ENCODE measurements at regions not wholly inside any gene's neighbourhood (a gene's known extent, or its start where the extent isn't known, plus 50 kb on each side); places are given as distances from the start of the nearest gene placed in this dataset.

DNA sequence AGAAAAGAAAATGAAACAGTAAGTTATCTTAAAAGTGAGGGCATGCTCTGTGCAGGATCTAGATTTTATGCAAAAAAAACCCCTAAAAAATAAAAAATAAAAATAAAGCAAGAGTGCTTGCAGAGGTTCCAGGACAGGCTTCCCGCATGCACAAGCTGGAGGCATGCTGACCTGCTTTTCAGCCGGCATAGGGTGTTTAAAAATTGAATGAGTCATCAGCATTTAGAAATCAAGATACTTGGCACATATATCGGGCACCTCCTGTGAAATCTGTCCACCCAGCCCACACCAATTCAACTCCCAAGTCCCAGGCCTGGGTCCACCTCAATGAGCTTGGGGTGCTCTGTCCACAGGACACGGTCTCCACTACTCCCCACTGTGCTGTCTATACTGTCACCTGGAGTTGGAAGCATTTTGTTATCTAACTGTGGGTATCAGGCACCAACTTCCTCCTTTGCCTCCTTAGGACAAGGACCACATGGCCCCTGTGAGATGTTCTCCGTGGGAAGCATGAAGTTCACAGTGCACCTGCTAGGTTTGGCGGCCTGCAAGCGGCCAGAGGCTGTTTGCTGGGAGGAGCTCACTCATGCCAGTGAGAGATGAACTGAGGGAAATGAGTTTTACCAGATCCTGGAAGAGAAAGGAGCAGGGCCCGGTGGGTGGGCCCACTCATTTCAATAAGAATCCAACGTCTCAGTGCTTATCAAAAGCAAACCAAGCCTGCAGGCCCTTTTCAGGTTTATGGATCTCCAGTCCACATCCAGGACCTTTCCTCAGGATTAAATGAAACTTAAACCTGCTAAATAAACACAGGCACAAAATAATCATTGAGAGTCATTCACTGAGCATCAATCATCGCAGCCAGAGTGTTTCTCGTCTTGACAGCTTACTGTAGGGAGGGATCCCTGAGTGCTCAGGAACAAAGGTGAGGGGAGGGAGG lies 121.1 kb downstream of the FOXA2 start:
- TF ChIP-seq YY1 (IDR thresholded peaks at IDR 0.05; ENCODE audit: insufficient read depth, insufficient read length), result no peak
- no peak for TF ChIP-seq ZNF274 (IDR thresholded peaks at IDR 0.05; ENCODE audit: low read depth, low read length)
